A673 (cell line): ENCODE measurements at regions not wholly inside any gene's neighbourhood (a gene's known extent, or its start where the extent isn't known, plus 50 kb on each side); places are given as distances from the start of the nearest gene placed in this dataset.

ENCODE experiments used
- EZH2 ChIP-seq: fragments of 200-600 bp; sonication (generic); IDR thresholded peaks from 2 replicates; pipeline ENCODE4 v1.6.1; 2017; ENCODE audit warnings: borderline replicate concordance, low read depth, mild to moderate bottlenecking, mixed read lengths, antibody characterized with exemption, low read length; ENCODE audit not compliant: poor library complexity, severe bottlenecking
- TF ChIP-seq, protein P1 (sequence below): fragments of 300-800, 200-600 bp; sonication (generic); conservative IDR thresholded peaks from 2 replicates; pipeline ENCODE4 v1.5.1; 2017; ENCODE audit warnings: low read depth, mild to moderate bottlenecking, antibody characterized with exemption, low read length, moderate library complexity, mixed read lengths

DNA sequence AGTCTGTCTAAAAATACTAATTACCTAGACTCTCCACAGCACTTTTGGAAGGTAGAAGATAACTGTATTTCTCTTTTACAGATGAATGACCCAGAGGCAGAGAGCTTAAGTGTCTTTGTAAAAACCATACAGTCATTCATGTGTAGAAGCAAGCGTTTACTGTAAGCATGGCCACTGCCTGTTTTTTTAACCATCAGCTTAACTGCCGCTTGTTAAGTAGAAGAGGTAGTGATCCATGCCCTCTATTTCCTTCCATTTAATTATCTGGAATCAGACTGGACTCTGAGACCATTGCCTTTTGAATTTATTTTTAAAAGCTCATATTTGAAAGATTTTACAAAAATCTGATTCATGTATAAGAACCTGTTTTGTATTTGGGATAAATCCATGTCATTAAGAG, 111.2 kb upstream of the TECRL start:
- TF ChIP-seq, protein P1, sequence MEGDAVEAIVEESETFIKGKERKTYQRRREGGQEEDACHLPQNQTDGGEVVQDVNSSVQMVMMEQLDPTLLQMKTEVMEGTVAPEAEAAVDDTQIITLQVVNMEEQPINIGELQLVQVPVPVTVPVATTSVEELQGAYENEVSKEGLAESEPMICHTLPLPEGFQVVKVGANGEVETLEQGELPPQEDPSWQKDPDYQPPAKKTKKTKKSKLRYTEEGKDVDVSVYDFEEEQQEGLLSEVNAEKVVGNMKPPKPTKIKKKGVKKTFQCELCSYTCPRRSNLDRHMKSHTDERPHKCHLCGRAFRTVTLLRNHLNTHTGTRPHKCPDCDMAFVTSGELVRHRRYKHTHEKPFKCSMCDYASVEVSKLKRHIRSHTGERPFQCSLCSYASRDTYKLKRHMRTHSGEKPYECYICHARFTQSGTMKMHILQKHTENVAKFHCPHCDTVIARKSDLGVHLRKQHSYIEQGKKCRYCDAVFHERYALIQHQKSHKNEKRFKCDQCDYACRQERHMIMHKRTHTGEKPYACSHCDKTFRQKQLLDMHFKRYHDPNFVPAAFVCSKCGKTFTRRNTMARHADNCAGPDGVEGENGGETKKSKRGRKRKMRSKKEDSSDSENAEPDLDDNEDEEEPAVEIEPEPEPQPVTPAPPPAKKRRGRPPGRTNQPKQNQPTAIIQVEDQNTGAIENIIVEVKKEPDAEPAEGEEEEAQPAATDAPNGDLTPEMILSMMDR: no peak
- TF ChIP-seq EZH2: no peak
